ENCODE measurements at regions not wholly inside any gene's neighbourhood (a gene's known extent, or its start where the extent isn't known, plus 50 kb on each side); places are given as distances from the start of the nearest gene placed in this dataset.

DNA sequence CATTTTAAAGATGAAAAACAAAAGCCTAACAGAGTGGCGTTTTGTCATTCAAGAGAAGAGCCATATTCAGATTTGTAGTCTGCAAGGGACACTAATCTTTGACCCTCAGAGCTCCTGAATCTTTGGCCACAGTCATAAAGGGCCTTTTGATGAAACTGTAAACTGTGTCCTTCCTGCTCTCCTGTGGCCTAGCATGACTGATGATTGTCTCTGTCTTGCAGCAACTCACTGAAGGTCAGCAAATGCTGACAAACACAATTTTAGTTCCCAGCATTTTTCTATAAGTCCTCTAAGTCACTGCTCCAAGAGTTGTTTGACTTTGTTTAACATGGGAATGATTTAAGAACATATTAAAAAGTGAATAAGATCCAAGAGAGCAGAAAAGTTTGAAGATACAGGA, 55.3 kb upstream of the PRELP start:
- Histone ChIP-seq H3K36me3 (no peaks in the 10 kb centered on the region), H3K4me3 (no peak overlapping the region), H3K9me3 (replicated peaks) (no peaks in the 10 kb centered on the region), H3K4me1 (replicated peaks) (peaks cover 6% of the 10 kb centered on the region), H3K27me3 (replicated peaks) (no peaks in the 10 kb centered on the region), H3K27ac (no peak overlapping the region)
- DNase-seq (ENCODE audit: low read depth in 1 of 2, low spot score in 2 of 2), result no peak

DNA sequence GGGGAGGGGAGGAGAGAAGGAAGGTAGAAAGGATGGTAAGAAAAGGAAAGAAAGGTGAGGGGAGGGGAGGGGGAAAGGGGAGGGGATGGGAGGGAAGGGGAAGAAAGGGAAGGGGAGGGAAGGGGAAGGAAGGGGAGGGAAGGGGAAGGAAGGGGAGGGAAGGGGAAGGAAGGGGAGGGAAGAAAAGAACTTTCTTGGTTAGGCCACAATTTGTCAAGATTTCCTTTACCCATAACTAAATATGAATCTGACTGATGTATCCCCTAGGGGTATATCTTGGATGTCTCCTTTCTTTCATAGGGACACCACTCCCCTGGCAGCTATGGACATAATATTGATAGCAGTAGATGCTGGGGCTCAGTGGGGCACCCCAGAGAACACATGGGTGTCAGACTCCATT, 54.4 kb upstream of the PRELP start:
- no peak overlapping the region for H3K27ac ChIP-seq
- H3K4me1 ChIP-seq (replicated peaks), result peaks cover 13% of the 10 kb centered on the region
- H3K4me3 ChIP-seq, result no peak overlapping the region
- no peaks in the 10 kb centered on the region for H3K9me3 ChIP-seq (replicated peaks)
- no peaks in the 10 kb centered on the region for H3K27me3 ChIP-seq (replicated peaks)
- no peak for DNase-seq (ENCODE audit: low read depth in 1 of 2, low spot score in 2 of 2)
- H3K36me3 ChIP-seq, result no peaks in the 10 kb centered on the region

DNA sequence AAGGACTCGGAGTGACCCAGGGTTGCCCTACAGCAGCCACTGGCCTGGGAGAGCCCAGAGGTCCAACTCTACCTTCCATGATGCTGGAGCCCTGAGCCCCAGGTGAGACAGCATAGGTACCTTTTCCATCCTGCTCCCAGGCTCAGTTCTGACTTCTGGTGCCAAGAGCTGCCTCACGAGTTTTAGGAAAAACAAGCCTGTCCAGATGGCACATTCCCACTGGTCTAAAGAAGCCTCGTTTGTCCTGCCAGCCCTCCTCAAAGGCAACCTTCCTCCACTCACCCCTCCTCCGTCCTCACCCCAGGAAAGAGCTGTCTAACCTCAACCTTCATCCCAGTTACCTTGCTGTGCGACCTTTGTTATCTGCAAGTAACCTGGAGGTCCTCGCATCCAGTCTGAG, 53.5 kb upstream of the PRELP start:
- H3K27me3 ChIP-seq (replicated peaks), result no peaks in the 10 kb centered on the region
- H3K4me3 ChIP-seq, result no peak overlapping the region
- no peak overlapping the region for H3K27ac ChIP-seq
- no peak for DNase-seq (ENCODE audit: low read depth in 1 of 2, low spot score in 2 of 2)
- no peaks in the 10 kb centered on the region for H3K9me3 ChIP-seq (replicated peaks)
- peaks cover 13% of the 10 kb centered on the region for H3K4me1 ChIP-seq (replicated peaks)
- no peaks in the 10 kb centered on the region for H3K36me3 ChIP-seq

DNA sequence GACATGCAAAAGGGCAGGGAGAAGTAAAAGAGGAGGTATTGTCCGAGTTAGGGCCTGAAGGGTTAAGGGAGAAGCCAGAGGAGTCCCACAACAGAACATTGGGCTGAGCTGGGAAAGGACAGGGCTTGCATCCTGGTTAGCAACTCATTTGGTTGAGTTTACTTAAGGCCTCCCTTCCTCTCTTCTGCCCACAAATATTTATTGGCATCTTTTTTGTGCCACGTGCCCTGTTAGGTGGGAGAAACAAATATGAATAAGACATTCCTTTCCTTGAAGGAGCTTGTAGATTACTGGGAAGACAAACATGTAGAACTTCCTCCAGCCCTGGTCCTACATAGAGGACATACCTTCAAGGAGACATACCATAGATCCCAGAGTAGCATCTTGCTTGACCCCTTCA, 53.0 kb upstream of the PRELP start:
- no peak overlapping the region for H3K27ac ChIP-seq
- no peaks in the 10 kb centered on the region for H3K9me3 ChIP-seq (replicated peaks)
- H3K36me3 ChIP-seq, result no peaks in the 10 kb centered on the region
- no peaks in the 10 kb centered on the region for H3K27me3 ChIP-seq (replicated peaks)
- no peak overlapping the region for H3K4me3 ChIP-seq
- H3K4me1 ChIP-seq (replicated peaks), result peaks cover 13% of the 10 kb centered on the region
- DNase-seq (ENCODE audit: low read depth in 1 of 2, low spot score in 2 of 2), result peak in 1 of 2 experiments; percentile 22

DNA sequence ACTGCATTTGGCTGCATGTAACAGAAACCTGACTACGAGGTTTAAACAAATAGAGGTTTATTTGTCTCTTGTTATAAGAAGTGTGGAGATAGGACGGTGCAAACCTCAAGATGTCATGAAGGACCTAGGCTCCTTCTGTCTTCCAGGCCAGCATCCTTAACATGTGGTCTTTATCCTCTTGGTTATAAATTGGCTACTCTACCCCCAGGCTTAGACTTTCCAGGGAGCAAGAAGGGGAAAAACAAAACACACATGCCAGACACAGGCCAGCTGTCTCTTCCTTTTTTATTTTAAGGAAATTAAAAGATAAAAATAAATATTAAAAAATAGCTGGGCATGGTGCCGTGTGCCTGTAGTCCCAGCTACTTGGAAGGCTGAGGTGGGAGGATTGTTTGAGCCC, 51.3 kb upstream of the PRELP start:
- no peaks in the 10 kb centered on the region for H3K9me3 ChIP-seq (replicated peaks)
- H3K4me3 ChIP-seq, result no peak overlapping the region
- no peaks in the 10 kb centered on the region for H3K36me3 ChIP-seq
- H3K4me1 ChIP-seq (replicated peaks), result peaks cover 13% of the 10 kb centered on the region
- H3K27ac ChIP-seq, result no peak overlapping the region
- no peaks in the 10 kb centered on the region for H3K27me3 ChIP-seq (replicated peaks)
- DNase-seq (ENCODE audit: low read depth in 1 of 2, low spot score in 2 of 2), result no peak

DNA sequence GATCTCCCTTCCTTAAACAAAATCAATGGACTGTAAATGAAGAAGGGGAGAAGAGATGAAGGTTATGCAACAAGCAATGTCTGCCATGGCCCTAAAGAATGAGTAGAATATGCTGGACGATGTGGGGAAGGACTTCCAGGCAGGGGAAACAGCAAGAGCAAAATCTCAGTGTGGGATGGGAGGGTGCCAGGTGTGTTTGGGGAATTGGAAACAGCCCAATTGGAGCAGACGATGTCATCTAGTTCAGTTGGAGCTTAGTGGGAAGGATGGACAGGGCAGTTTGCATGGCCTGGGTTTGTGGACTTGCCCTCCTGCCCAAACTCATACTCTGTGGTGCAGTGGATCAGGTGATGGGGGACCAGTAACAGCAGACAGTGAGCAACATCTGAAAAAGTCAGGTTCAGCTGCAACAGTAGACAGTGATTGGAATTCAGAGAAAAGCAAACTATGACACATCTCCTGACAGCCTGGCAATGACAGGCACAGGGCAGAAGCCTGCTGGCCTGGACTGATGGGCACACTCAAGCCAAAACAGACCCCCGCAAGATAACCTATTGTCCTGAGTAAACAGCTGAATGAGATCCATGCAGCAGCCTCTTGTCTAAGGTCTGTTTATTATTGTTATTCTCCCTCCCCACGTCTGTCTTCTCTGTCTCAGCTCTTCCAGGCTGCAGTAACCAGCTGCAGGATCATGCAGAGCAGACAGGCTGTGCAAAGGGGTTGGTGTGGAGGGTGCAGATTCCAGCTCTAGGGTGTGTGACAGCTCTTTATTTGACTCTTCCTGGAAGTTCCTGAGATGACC, 50.5 kb upstream of the PRELP start:
- Histone ChIP-seq H3K27ac (no peak overlapping the region), H3K27me3 (replicated peaks) (no peaks in the 10 kb centered on the region), H3K4me1 (replicated peaks) (peaks cover 13% of the 10 kb centered on the region), H3K4me3 (no peak overlapping the region), H3K9me3 (replicated peaks) (no peaks in the 10 kb centered on the region), H3K36me3 (no peaks in the 10 kb centered on the region)
- DNase-seq (ENCODE audit: low read depth in 1 of 2, low spot score in 2 of 2), result peak in 1 of 2 experiments; percentile 31

DNA sequence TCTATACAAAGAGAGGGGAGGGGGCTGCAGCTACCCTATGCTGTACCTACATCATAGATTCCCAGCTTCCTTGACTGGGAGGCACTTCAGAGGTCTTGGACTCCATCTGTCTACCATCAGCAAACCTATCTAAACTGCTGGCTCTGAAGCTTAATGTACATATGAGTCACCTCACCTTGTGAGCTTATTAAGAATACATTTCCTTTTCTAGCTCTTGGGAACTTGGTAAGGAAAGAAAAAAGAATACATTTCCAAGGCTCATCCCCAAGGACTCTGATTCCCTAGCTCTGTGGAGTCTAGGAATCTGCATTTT, 50.0 kb upstream of the PRELP start:
- Histone ChIP-seq H3K27ac (no peak overlapping the region), H3K4me1 (replicated peaks) (peaks cover 13% of the 10 kb centered on the region), H3K27me3 (replicated peaks) (no peaks in the 10 kb centered on the region), H3K36me3 (no peaks in the 10 kb centered on the region), H3K9me3 (replicated peaks) (no peaks in the 10 kb centered on the region), H3K4me3 (no peak overlapping the region)
- no peak for DNase-seq (ENCODE audit: low read depth in 1 of 2, low spot score in 2 of 2)

Data from SJSA1 (cell line).